Right lobe of liver (tissue), 4 donors: ENCODE measurements at regions not wholly inside any gene's neighbourhood (a gene's known extent, or its start where the extent isn't known, plus 50 kb on each side); places are given as distances from the start of the nearest gene placed in this dataset.

Experiments
- CTCF ChIP-seq, 4 donors: fragments of 200-600 bp in 3 of 4; fragments of 450-650 bp in 1 of 4; IDR thresholded peaks; one replicate each; pipeline versions ENCODE4 v1.5.1 to v1.8.0; 2016 to 2022; ENCODE audit warnings: antibody characterized with exemption in 4 of 4, mild to moderate bottlenecking in 2 of 4
- POLR2A ChIP-seq: fragments of 450-650 bp; IDR thresholded peaks from one replicate; pipeline ENCODE4 v1.6.1; 2017; ENCODE audit warnings: antibody characterized with exemption, mild to moderate bottlenecking
- donor health status: DM: no; HTN: no; CAD: no.
- donor health status: DM: no; HTN: no; CAD: no.
- donor health status: DM: no; HTN: yes; CAD: no.

DNA sequence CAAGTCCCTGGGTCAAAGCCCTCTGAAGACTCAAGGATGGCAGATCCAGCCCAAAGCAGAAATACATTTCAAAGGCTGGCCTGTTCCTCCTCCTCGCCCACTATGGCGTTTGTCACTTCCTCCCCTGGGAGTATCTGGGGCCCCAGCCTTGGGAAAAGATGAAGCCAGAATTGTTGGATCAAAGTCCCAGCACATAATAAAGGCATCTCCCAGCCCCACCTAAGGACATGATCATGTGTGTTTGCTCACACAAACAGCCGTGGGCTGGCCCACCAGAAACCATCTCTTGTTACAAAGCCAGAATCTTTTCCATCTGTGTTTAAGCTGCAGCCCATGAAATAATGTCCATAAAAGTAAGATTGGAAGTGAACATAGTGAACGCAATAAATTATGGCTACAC lies 50.1 kb upstream of the HAAO start:
- no peak for TF ChIP-seq CTCF (IDR thresholded peaks at IDR 0.05)
- TF ChIP-seq POLR2A: no peak
